ENCODE measurements at regions not wholly inside any gene's neighbourhood (a gene's known extent, or its start where the extent isn't known, plus 50 kb on each side); places are given as distances from the start of the nearest gene placed in this dataset.
A peak's percentile ranks its signal among the peaks of the same experiment; 100 is the strongest.

DNA sequence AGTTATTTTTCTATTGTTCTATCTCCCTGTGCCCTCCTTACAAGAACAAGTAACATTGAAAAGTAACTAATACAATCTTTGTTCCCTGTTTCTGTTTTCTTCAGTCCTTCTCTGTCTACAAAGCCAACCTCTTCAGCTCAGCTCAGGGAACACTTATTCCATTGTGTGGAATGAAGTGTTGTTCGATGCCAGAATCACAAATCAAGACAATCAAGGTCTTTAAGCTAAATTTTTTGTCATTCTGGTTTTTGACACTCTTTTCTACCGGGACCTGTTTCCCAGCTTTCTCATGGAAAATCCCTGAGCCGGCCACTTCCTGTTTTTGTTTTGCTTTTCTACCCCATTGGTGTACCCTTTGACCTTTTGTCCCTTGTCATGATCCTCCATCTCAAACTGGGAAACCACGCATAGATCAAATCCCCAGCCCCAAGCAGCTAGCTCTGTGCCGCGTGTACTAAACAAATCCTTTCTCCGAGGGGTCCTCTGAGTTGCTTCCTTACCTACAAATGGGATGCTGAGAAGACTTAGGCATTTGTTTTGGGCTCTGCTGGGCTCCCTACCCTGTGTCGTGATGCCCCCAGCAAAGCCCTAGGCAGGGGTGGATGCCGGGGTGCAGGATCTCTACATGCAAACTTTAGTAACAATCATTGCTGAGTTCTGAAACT lies 141.8 kb downstream of the TOMM20 start (continued):
- TF ChIP-seq AKNA (CRISPR knock-in tag; IDR thresholded peaks at IDR 0.05; ENCODE audit: borderline replicate concordance): peak; percentile 56; the same call in 1 of the 2 replicates
- TF ChIP-seq SIN3B (IDR thresholded peaks at IDR 0.05; ENCODE audit: low read length): no peak
- no peak for TF ChIP-seq SATB2 (CRISPR knock-in tag; IDR thresholded peaks at IDR 0.05)
- 0 out of 2 replicates have a peak, but pooled peaks have one; percentile 40 for TF ChIP-seq ZNF367 (CRISPR knock-in tag; IDR thresholded peaks at IDR 0.05; ENCODE audit: borderline replicate concordance)
- peak; percentile 84 for TF ChIP-seq MED1 (CRISPR knock-in tag; IDR thresholded peaks at IDR 0.05)
- TF ChIP-seq ZNF121 (CRISPR knock-in tag; IDR thresholded peaks at IDR 0.05): no peak
- no peak for TF ChIP-seq ZFX (CRISPR knock-in tag; IDR thresholded peaks at IDR 0.05; ENCODE audit: low read depth)
- peak; percentile 65; the same call in 1 of the 2 replicates for TF ChIP-seq ETV5 (CRISPR knock-in tag; IDR thresholded peaks at IDR 0.05; ENCODE audit: borderline replicate concordance)
- TF ChIP-seq MAZ (IDR thresholded peaks at IDR 0.05; ENCODE audit: borderline replicate concordance, low read depth, low read length): no peak
- no peak for TF ChIP-seq MAZ (CRISPR knock-in tag; IDR thresholded peaks at IDR 0.05; ENCODE audit: low read depth)
- no peak for TF ChIP-seq PAWR (CRISPR knock-in tag; IDR thresholded peaks at IDR 0.05; ENCODE audit: borderline replicate concordance)
- TF ChIP-seq, protein P1, sequence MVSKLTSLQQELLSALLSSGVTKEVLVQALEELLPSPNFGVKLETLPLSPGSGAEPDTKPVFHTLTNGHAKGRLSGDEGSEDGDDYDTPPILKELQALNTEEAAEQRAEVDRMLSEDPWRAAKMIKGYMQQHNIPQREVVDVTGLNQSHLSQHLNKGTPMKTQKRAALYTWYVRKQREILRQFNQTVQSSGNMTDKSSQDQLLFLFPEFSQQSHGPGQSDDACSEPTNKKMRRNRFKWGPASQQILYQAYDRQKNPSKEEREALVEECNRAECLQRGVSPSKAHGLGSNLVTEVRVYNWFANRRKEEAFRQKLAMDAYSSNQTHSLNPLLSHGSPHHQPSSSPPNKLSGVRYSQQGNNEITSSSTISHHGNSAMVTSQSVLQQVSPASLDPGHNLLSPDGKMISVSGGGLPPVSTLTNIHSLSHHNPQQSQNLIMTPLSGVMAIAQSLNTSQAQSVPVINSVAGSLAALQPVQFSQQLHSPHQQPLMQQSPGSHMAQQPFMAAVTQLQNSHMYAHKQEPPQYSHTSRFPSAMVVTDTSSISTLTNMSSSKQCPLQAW (CRISPR knock-in tag; IDR thresholded peaks at IDR 0.05): no peak
- peak; percentile 53 for TF ChIP-seq YEATS4 (CRISPR knock-in tag; IDR thresholded peaks at IDR 0.05; ENCODE audit: borderline replicate concordance)
- TF ChIP-seq, protein P2, sequence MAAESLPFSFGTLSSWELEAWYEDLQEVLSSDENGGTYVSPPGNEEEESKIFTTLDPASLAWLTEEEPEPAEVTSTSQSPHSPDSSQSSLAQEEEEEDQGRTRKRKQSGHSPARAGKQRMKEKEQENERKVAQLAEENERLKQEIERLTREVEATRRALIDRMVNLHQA (CRISPR knock-in tag; IDR thresholded peaks at IDR 0.05): no peak
- no peak for TF ChIP-seq IKZF4 (CRISPR knock-in tag; IDR thresholded peaks at IDR 0.05; ENCODE audit: borderline replicate concordance, low read depth, not compliant biosample characterization)
- TF ChIP-seq ZNF614 (CRISPR knock-in tag; IDR thresholded peaks at IDR 0.05; ENCODE audit: borderline replicate concordance): no peak
- TF ChIP-seq RFXANK (CRISPR knock-in tag; IDR thresholded peaks at IDR 0.05): no peak
- TF ChIP-seq MXD4 (CRISPR knock-in tag; IDR thresholded peaks at IDR 0.05): 0 out of 2 replicates have a peak, but pooled peaks have one; percentile 7
- TF ChIP-seq ZIK1 (CRISPR knock-in tag; IDR thresholded peaks at IDR 0.05; ENCODE audit: borderline replicate concordance, low read depth): no peak
- no peak for TF ChIP-seq ZNF276 (CRISPR knock-in tag; IDR thresholded peaks at IDR 0.05; ENCODE audit: low read depth)
- no peak for TF ChIP-seq RAD51 (IDR thresholded peaks at IDR 0.05; ENCODE audit: borderline replicate concordance)
- no peak for TF ChIP-seq ESRRA (CRISPR knock-in tag; IDR thresholded peaks at IDR 0.05; ENCODE audit: low read depth)
